ENCODE measurements at regions not wholly inside any gene's neighbourhood (a gene's known extent, or its start where the extent isn't known, plus 50 kb on each side); places are given as distances from the start of the nearest gene placed in this dataset.
A peak's percentile ranks its signal among the peaks of the same experiment; 100 is the strongest.
"Not testable (repeated sequence)": the region's sequence is repeated elsewhere in the genome, so short reads cannot be mapped to it uniquely, and the experiment has no call there.

DNA sequence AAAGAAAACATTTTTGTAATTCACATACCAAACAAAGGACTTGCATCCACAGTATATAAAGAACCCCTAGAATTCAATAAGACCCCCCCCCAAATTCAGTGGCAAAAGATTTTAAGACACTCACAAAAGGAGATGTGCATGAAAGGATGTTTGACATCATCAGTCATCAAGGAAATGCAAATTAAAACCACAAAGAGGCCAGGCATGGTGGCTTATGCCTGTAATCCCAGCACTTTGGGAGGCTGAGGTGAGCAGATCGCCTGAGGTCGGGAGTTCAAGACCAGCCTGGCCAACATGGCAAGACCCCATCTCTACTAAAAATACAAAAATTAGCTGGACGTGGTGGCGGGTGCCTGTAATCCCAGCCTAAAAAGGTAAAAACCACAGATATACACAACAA is 61.3 kb downstream of the AIPL1 start:
- intact Hi-C loops (cut with micrococcal nuclease); H3K4me3 Mint-ChIP-seq; CTCF ChIA-PET; H3K36me3 Mint-ChIP-seq; H3K27ac Mint-ChIP-seq; H3K9me3 Mint-ChIP-seq; POLR2A ChIA-PET: not testable (repeated sequence)
- Mint-ChIP-seq H3K4me1 (ENCODE audit: low read depth) (peaks cover 19% of the 10 kb centered on the region), H3K27me3 (peaks cover 38% of the 10 kb centered on the region)
- DNase-seq = peak; percentile 33

- no peaks in the 10 kb centered on the region for H3K9me3 Mint-ChIP-seq
- H3K4me1 Mint-ChIP-seq (ENCODE audit: low read depth) = peaks cover 4% of the 10 kb centered on the region
- CTCF ChIA-PET = no interaction called here
- H3K27ac Mint-ChIP-seq = no peak overlapping the region
- intact Hi-C loops (cut with micrococcal nuclease) = no loop called here
- H3K4me3 Mint-ChIP-seq = no peak overlapping the region
- POLR2A ChIA-PET = no interaction called here
- H3K36me3 Mint-ChIP-seq = no peaks in the 10 kb centered on the region
- no peak for DNase-seq
- H3K27me3 Mint-ChIP-seq = peaks cover 44% of the 10 kb centered on the region
These were observed 68.7 kb downstream of the AIPL1 start for GRCh38 chr17:6366221-6366666.

DNA sequence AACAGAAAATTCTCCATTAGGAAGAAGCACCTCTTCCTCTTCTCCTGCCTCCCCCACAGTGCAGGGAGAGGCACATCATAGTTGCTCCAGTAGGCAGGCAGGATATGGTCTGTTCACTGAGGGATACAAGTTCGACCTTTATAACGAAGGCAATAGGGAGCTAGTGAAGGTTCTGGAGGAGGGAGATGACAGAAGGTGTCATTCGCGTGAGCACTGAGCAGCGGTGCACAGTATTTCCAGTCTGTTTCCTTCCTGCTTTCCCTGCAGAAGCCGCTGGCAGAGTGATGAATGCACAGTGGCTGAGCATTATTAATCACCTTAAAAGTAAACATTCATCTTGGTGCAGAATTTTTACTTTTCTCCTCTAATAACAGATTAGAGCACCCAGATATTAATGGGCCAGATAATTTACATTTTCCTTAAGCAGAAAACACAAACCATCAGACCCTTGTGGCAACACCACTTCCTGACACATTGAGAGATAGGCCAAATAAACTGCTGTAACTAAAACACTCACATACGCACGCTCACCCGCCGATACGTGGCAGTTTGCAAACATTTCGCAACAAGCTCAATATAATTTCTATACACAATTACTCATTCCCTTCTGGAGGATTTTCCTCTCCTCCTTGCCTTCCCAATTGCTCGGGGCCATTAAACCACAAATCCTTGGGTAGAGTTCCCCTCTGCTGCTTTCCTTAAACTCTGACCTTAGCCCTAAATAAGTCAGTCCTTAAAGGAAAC is 69.5 kb downstream of the AIPL1 start:
- DNase-seq = no peak
- intact Hi-C loops (cut with micrococcal nuclease) = no loop called here
- Mint-ChIP-seq H3K4me3 (no peak overlapping the region), H3K36me3 (no peaks in the 10 kb centered on the region), H3K9me3 (no peaks in the 10 kb centered on the region), H3K27ac (no peak overlapping the region), H3K27me3 (peaks cover 41% of the 10 kb centered on the region), H3K4me1 (ENCODE audit: low read depth) (peaks cover 4% of the 10 kb centered on the region)
- CTCF ChIA-PET = no interaction called here
- POLR2A ChIA-PET = interaction anchor here (0.6 kb wide), 1 partner anchor 90 kb away, joined by 4 read pairs; no protein-coding TSS in a partner anchor

- Mint-ChIP-seq H3K4me1 (ENCODE audit: low read depth) (peaks cover 4% of the 10 kb centered on the region), H3K27ac (no peak overlapping the region), H3K9me3 (no peaks in the 10 kb centered on the region), H3K27me3 (peaks cover 48% of the 10 kb centered on the region), H3K4me3 (no peak overlapping the region), H3K36me3 (no peaks in the 10 kb centered on the region)
- DNase-seq = no peak
- intact Hi-C loops (cut with micrococcal nuclease) = no loop called here
- ChIA-PET POLR2A (no interaction called here), CTCF (no interaction called here)
These were observed 73.2 kb downstream of the AIPL1 start for GRCh38 chr17:6361733-6362132.

- H3K27ac Mint-ChIP-seq = no peak overlapping the region
- ChIA-PET CTCF (no interaction called here), POLR2A (no interaction called here)
- H3K9me3 Mint-ChIP-seq = no peaks in the 10 kb centered on the region
- intact Hi-C loops (cut with micrococcal nuclease) = no loop called here
- no peaks in the 10 kb centered on the region for H3K4me1 Mint-ChIP-seq (ENCODE audit: low read depth)
- no peak for DNase-seq
- no peak overlapping the region for H3K4me3 Mint-ChIP-seq
- peaks cover 31% of the 10 kb centered on the region for H3K27me3 Mint-ChIP-seq
- no peaks in the 10 kb centered on the region for H3K36me3 Mint-ChIP-seq
These were observed 76.8 kb downstream of the AIPL1 start for GRCh38 chr17:6358131-6358530.

- ChIA-PET POLR2A (no interaction called here), CTCF (no interaction called here)
- H3K4me1 Mint-ChIP-seq (ENCODE audit: low read depth) = no peaks in the 10 kb centered on the region
- no peak overlapping the region for H3K4me3 Mint-ChIP-seq
- H3K9me3 Mint-ChIP-seq = no peaks in the 10 kb centered on the region
- H3K27me3 Mint-ChIP-seq = peaks cover 29% of the 10 kb centered on the region
- H3K36me3 Mint-ChIP-seq = no peaks in the 10 kb centered on the region
- no peak for DNase-seq
- intact Hi-C loops (cut with micrococcal nuclease) = no loop called here
- H3K27ac Mint-ChIP-seq = no peak overlapping the region
These were observed 78.4 kb downstream of the AIPL1 start for GRCh38 chr17:6356562-6356961.

- Mint-ChIP-seq H3K27me3 (peaks cover 29% of the 10 kb centered on the region), H3K4me3 (no peak overlapping the region), H3K4me1 (ENCODE audit: low read depth) (no peaks in the 10 kb centered on the region), H3K9me3 (no peaks in the 10 kb centered on the region), H3K27ac (no peak overlapping the region), H3K36me3 (no peaks in the 10 kb centered on the region)
- DNase-seq = no peak
- intact Hi-C loops (cut with micrococcal nuclease) = no loop called here
- ChIA-PET POLR2A (no interaction called here), CTCF (no interaction called here)
These were observed 79.7 kb downstream of the AIPL1 start for GRCh38 chr17:6355196-6355595.

- no peak overlapping the region for H3K4me3 Mint-ChIP-seq
- intact Hi-C loops (cut with micrococcal nuclease) = no loop called here
- peaks cover 27% of the 10 kb centered on the region for H3K27me3 Mint-ChIP-seq
- DNase-seq = no peak
- CTCF ChIA-PET = no interaction called here
- H3K4me1 Mint-ChIP-seq (ENCODE audit: low read depth) = no peaks in the 10 kb centered on the region
- H3K36me3 Mint-ChIP-seq = no peaks in the 10 kb centered on the region
- H3K27ac Mint-ChIP-seq = no peak overlapping the region
- POLR2A ChIA-PET = no interaction called here
- no peaks in the 10 kb centered on the region for H3K9me3 Mint-ChIP-seq
These were observed 81.9 kb downstream of the AIPL1 start for GRCh38 chr17:6352801-6353560.

DNA sequence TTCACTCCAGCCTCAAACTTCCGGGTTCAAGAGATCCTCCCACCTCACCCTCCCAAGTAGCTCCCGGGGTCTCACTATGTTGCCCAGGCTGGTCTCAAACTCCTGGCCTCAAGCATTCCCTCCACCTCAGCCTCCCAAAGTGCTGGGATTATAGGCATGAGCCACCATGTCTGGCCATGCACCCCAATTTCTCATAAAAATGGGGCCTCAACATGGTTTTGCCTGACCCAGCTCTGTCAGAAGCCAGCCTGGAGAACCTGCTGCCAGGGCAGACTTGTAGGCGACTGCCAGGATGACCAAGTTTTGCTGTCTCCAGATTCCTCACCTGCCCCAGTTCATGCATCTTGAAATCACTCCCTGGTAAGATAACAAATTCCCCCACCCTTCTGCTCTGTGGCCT is 82.9 kb downstream of the AIPL1 start:
- Mint-ChIP-seq H3K36me3 (no peaks in the 10 kb centered on the region), H3K4me3 (no peak overlapping the region), H3K9me3 (no peaks in the 10 kb centered on the region), H3K4me1 (ENCODE audit: low read depth) (no peaks in the 10 kb centered on the region), H3K27me3 (peaks cover 29% of the 10 kb centered on the region), H3K27ac (no peak overlapping the region)
- intact Hi-C loops (cut with micrococcal nuclease) = no loop called here
- CTCF ChIA-PET = no interaction called here
- POLR2A ChIA-PET = no interaction called here
- DNase-seq = no peak

- Mint-ChIP-seq H3K9me3 (no peaks in the 10 kb centered on the region), H3K27me3 (peaks cover 34% of the 10 kb centered on the region), H3K4me3 (no peak overlapping the region), H3K36me3 (no peaks in the 10 kb centered on the region), H3K27ac (no peak overlapping the region), H3K4me1 (ENCODE audit: low read depth) (no peaks in the 10 kb centered on the region)
- ChIA-PET CTCF (no interaction called here), POLR2A (no interaction called here)
- intact Hi-C loops (cut with micrococcal nuclease) = no loop called here
- DNase-seq = no peak
These were observed 84.1 kb downstream of the AIPL1 start for GRCh38 chr17:6350806-6351205.

DNA sequence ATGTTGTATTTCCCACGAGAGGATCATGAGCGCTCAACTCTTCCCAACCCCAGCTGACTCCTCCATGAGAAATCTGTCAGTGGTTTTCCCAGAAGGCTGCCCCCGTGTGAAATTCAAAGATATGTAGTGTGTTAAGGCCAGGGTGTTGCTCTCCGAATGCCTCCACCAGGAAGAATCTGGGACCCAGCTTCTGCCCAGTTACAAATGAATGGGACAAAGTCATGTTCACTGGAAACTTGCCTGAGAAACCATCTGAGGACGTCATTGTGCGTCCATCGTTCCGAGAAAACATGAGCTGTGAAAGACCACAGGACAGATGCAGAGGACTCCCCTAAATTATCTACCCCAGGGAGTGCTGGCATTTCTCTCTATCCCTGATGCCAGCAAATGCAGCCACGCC is 86.0 kb downstream of the AIPL1 start:
- ChIA-PET POLR2A (interaction anchor here (0.6 kb wide), 1 partner anchor 314 kb away, joined by 3 read pairs; no protein-coding TSS in a partner anchor), CTCF (no interaction called here)
- intact Hi-C loops (cut with micrococcal nuclease) = no loop called here

GRCh38 chr17:6347776-6348175 is 87.1 kb downstream of the AIPL1 start:
- ChIA-PET POLR2A (no interaction called here), CTCF (no interaction called here)
- H3K4me1 Mint-ChIP-seq (ENCODE audit: low read depth) = no peaks in the 10 kb centered on the region
- no peaks in the 10 kb centered on the region for H3K36me3 Mint-ChIP-seq
- DNase-seq = no peak
- intact Hi-C loops (cut with micrococcal nuclease) = no loop called here
- H3K4me3 Mint-ChIP-seq = no peak overlapping the region
- H3K27ac Mint-ChIP-seq = no peak overlapping the region
- peaks cover 25% of the 10 kb centered on the region for H3K27me3 Mint-ChIP-seq
- H3K9me3 Mint-ChIP-seq = no peaks in the 10 kb centered on the region

More for the DNA sequence above, 86.0 kb downstream of the AIPL1 start:
- Mint-ChIP-seq H3K27ac (no peak overlapping the region), H3K4me3 (no peak overlapping the region), H3K4me1 (ENCODE audit: low read depth) (no peaks in the 10 kb centered on the region), H3K36me3 (no peaks in the 10 kb centered on the region), H3K27me3 (peaks cover 31% of the 10 kb centered on the region), H3K9me3 (no peaks in the 10 kb centered on the region)
- DNase-seq = no peak

DNA sequence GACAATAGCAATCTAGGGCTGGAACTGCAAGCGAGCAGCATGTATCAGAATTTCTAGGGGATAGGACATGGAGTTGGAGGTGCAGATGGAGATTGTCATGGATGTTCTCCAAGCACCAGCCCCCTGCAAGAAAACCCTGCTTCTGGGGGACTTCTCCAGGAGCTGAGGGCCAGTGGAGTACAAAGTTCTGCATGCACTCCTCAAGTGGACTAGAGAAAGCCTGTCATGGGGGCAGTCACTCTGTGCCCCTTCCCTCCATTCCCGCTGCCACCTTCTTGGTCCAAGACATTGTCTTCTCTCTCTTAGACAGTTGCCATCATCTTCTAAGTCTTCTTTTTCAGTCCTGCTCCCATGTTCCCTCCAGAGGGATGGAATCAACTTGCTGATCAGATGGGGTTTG is 87.9 kb downstream of the AIPL1 start:
- ChIA-PET CTCF (no interaction called here), POLR2A (no interaction called here)
- Mint-ChIP-seq H3K27ac (no peak overlapping the region), H3K9me3 (no peaks in the 10 kb centered on the region), H3K4me3 (no peak overlapping the region), H3K36me3 (no peaks in the 10 kb centered on the region), H3K27me3 (peaks cover 22% of the 10 kb centered on the region), H3K4me1 (ENCODE audit: low read depth) (no peaks in the 10 kb centered on the region)
- DNase-seq = no peak
- intact Hi-C loops (cut with micrococcal nuclease) = no loop called here

Measured in activated CD4-positive, alpha-beta memory T cell treated with anti-CD3 and anti-CD28 coated beads for 36 hours (primary cell).